PC-3 (cell line): ENCODE measurements at regions not wholly inside any gene's neighbourhood (a gene's known extent, or its start where the extent isn't known, plus 50 kb on each side); places are given as distances from the start of the nearest gene placed in this dataset.

Source experiments
- CTCF ChIP-seq: fragments of 300-600 bp; sonication (generic); conservative IDR thresholded peaks from 2 replicates; pipeline ENCODE4 v1.5.1; 2017; ENCODE audit warnings: antibody characterized with exemption, low read depth, mild to moderate bottlenecking, low read length
- EZH2phosphoT487 ChIP-seq: fragments of 300-600 bp; sonication (generic); IDR thresholded peaks from 2 replicates; pipeline ENCODE4 v1.6.1; 2018; ENCODE audit warnings: mild to moderate bottlenecking, antibody characterized with exemption, low read length, borderline replicate concordance

GRCh38 chr2:160632084-160632975 lies 138.7 kb upstream of the RBMS1 start:
- TF ChIP-seq CTCF (no peak), EZH2phosphoT487 (no peak)
